OCI-LY1 (cell line): ENCODE measurements at regions not wholly inside any gene's neighbourhood (a gene's known extent, or its start where the extent isn't known, plus 50 kb on each side); places are given as distances from the start of the nearest gene placed in this dataset.

Experiments used
- H2AFZ ChIP-seq: fragments of 200-600 bp; sonication (generic), shearing (Covaris generic); 2 replicates; pipeline ENCODE4 v1.6.0; 2014; ENCODE audit warnings: antibody characterized with exemption, mild to moderate bottlenecking, low read length
- H3F3A ChIP-seq: fragments of 200-600 bp; sonication (generic), shearing (Covaris generic); 2 replicates; pipeline ENCODE4 v1.6.0; 2014; ENCODE audit warnings: mild to moderate bottlenecking, antibody characterized with exemption, low read length, moderate library complexity; ENCODE audit not compliant: insufficient read depth
- H3K27ac ChIP-seq: fragments of 200-600 bp; sonication (generic); 2 replicates; pipeline ENCODE4 v1.5.1; 2014; ENCODE audit warnings: low read length, mixed run types, mild to moderate bottlenecking, low read depth; ENCODE audit not compliant: poor library complexity, severe bottlenecking
- H3K27me3 ChIP-seq: fragments of 200-600 bp; sonication (generic); 2 replicates; pipeline ENCODE4 v1.6.0; 2014; ENCODE audit warnings: antibody characterized with exemption, mild to moderate bottlenecking, low read length, moderate library complexity; ENCODE audit not compliant: insufficient read depth
- H3K36me3 ChIP-seq: fragments of 200-600 bp; sonication (generic); 2 replicates; pipeline ENCODE4 v1.6.1; 2014; ENCODE audit warnings: mild to moderate bottlenecking, antibody characterized with exemption, low read length, moderate library complexity, mixed read lengths; ENCODE audit not compliant: insufficient read depth
- H3K4me1 ChIP-seq: fragments of 200-600 bp; sonication (generic); 2 replicates; pipeline ENCODE4 v1.5.1; 2014; ENCODE audit warnings: mild to moderate bottlenecking, low read length, moderate library complexity; ENCODE audit not compliant: insufficient read depth, severe bottlenecking
- H3K4me2 ChIP-seq: fragments of 200-600 bp; sonication (generic), shearing (Covaris generic); 2 replicates; pipeline ENCODE4 v1.6.1; 2014; ENCODE audit warnings: low read length
- H3K4me3 ChIP-seq: fragments of 200-600 bp; sonication (generic); 2 replicates; pipeline ENCODE4 v1.5.1; 2014; ENCODE audit warnings: low read length, low read depth, mild to moderate bottlenecking, mixed read lengths; ENCODE audit not compliant: poor library complexity, severe bottlenecking
- H3K79me2 ChIP-seq: fragments of 200-600 bp; shearing (Covaris generic); 2 replicates; pipeline ENCODE4 v1.6.1; 2016; ENCODE audit warnings: mixed run types, low read length, mixed read lengths; ENCODE audit not compliant: insufficient read depth
- H3K9ac ChIP-seq: fragments of 200-600 bp; sonication (generic), shearing (Covaris generic); 2 replicates; pipeline ENCODE4 v1.6.1; 2014; ENCODE audit warnings: mild to moderate bottlenecking, low read length, mixed read lengths
- H3K9me2 ChIP-seq: fragments of 200-600 bp; sonication (generic), shearing (Covaris generic); 2 replicates; pipeline ENCODE4 v1.6.1; 2014; ENCODE audit warnings: low read depth, mild to moderate bottlenecking, low read length, mixed read lengths
- H3K9me3 ChIP-seq: fragments of 200-600 bp; shearing (Covaris generic); 2 replicates; pipeline ENCODE4 v1.6.1; 2014; ENCODE audit warnings: low read length, mixed read lengths
- H4K20me1 ChIP-seq: fragments of 200-600 bp; sonication (generic), shearing (Covaris generic); 2 replicates; pipeline ENCODE4 v1.6.0; 2016; ENCODE audit warnings: mild to moderate bottlenecking, low read length; ENCODE audit not compliant: insufficient read depth
- EZH2 ChIP-seq: fragments of 200-600 bp; sonication (generic), shearing (Covaris generic); IDR thresholded peaks from 2 replicates; pipeline ENCODE4 v1.8.0; 2017; ENCODE audit warnings: borderline replicate concordance, mixed run types, mild to moderate bottlenecking, antibody characterized with exemption, low read length, moderate library complexity, mixed read lengths
- TF ChIP-seq, protein P1 (sequence below): fragments of 200-600 bp; sonication (generic), shearing (Covaris generic); IDR thresholded peaks from 2 replicates; pipeline ENCODE4 v1.5.1; 2017; ENCODE audit warnings: mild to moderate bottlenecking, antibody characterized with exemption, low read length, moderate library complexity, mixed read lengths

DNA sequence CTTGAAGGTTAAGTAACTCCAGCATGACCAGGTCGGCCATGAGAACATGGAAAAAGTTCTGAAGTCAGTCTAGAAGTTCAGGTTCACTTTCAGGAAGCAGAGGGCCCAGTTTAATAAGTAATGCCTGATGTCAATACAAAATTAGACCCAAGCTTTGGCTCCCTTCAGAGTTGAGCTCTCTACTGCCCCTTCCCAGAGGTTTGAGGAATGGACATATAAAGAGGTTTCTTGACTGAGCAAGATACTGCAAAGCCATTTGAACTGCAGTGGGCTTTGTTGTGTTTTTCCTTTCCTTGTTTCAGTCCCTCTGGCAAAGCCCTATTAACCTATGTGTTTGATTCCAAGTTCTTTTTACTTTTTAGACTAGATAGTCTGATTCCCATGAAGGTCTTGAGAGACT is 97.8 kb upstream of the PREP start:
- H3K27ac ChIP-seq, result no peak overlapping the region
- H3K9me3 ChIP-seq, result no peaks in the 10 kb centered on the region
- no peaks in the 10 kb centered on the region for H4K20me1 ChIP-seq
- TF ChIP-seq, protein P1, sequence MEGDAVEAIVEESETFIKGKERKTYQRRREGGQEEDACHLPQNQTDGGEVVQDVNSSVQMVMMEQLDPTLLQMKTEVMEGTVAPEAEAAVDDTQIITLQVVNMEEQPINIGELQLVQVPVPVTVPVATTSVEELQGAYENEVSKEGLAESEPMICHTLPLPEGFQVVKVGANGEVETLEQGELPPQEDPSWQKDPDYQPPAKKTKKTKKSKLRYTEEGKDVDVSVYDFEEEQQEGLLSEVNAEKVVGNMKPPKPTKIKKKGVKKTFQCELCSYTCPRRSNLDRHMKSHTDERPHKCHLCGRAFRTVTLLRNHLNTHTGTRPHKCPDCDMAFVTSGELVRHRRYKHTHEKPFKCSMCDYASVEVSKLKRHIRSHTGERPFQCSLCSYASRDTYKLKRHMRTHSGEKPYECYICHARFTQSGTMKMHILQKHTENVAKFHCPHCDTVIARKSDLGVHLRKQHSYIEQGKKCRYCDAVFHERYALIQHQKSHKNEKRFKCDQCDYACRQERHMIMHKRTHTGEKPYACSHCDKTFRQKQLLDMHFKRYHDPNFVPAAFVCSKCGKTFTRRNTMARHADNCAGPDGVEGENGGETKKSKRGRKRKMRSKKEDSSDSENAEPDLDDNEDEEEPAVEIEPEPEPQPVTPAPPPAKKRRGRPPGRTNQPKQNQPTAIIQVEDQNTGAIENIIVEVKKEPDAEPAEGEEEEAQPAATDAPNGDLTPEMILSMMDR, result no peak
- TF ChIP-seq EZH2, result no peak
- H3K9me2 ChIP-seq, result no peaks in the 10 kb centered on the region
- no peak overlapping the region for H2AFZ ChIP-seq
- no peak overlapping the region for H3K4me2 ChIP-seq
- H3K4me3 ChIP-seq, result no peak overlapping the region
- no peaks in the 10 kb centered on the region for H3K27me3 ChIP-seq
- no peaks in the 10 kb centered on the region for H3F3A ChIP-seq
- H3K4me1 ChIP-seq, result no peaks in the 10 kb centered on the region
- no peaks in the 10 kb centered on the region for H3K36me3 ChIP-seq
- H3K9ac ChIP-seq, result no peak overlapping the region
- H3K79me2 ChIP-seq, result no peaks in the 10 kb centered on the region

DNA sequence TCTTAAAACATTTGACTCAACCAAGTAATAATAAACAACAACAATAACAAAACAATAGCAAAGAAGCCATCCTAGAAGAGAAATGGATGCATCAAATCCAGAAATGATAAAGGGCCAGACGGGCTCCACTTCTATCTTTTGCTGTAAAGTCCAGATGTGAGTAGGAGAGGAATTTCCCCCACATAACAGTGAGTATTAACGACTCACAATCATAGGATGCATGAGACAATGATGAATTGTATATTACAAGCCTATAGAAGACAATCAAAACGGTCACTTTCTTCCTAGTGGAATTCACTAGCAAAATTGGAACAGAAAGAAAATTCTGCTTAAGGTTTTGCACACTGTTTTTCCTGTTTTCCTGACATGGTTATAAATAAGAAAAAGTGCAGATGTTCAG is 97.0 kb upstream of the PREP start:
- Histone ChIP-seq H3K4me1 (no peaks in the 10 kb centered on the region), H3K4me3 (no peak overlapping the region), H4K20me1 (no peaks in the 10 kb centered on the region), H2AFZ (no peak overlapping the region), H3K36me3 (no peaks in the 10 kb centered on the region), H3K4me2 (no peak overlapping the region), H3K9me3 (no peaks in the 10 kb centered on the region), H3K79me2 (no peaks in the 10 kb centered on the region), H3F3A (no peaks in the 10 kb centered on the region), H3K9ac (no peak overlapping the region), H3K27ac (no peak overlapping the region), H3K9me2 (no peaks in the 10 kb centered on the region), H3K27me3 (no peaks in the 10 kb centered on the region)
- TF ChIP-seq EZH2, result no peak
- TF ChIP-seq, protein P1, result no peak

DNA sequence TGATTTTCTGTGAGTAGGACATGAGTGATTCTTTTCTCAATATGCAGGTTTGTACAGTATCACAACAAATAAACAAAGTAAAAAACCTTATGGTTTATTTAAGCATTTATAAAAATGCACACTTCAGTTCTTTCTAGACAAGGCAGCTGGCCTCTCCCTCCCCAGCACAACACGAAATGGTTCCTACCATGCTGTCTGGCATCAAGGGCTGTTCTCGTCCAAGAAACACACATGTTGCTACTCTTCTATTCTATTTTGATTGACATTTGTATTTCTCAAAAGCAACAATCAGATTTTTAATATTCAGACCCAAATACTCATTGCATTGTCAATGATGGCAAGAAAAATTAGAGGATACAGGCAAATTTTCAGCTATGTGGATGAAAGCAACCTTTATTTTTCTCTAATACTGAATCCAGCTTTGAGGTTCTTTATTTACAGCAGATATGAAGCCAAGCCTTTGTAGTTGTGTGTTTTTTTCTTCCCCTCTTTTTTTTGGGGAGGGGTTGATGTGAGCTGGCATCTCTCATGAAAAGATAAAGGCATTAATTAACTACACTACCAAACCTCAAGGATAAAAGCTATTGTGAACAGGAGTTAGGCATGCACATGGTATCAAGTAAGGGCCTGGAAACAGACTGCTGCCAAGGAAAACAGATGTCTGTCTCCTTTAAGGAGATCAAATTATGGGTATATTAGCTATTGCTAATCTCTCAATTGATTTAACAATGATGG is 96.4 kb upstream of the PREP start:
- Histone ChIP-seq H3K27ac (no peak overlapping the region), H4K20me1 (no peaks in the 10 kb centered on the region), H3K9me3 (no peaks in the 10 kb centered on the region), H3K4me3 (no peak overlapping the region), H3K9ac (no peak overlapping the region), H3K4me2 (no peak overlapping the region), H3K27me3 (no peaks in the 10 kb centered on the region), H3K36me3 (no peaks in the 10 kb centered on the region), H3K9me2 (no peaks in the 10 kb centered on the region), H3K79me2 (no peaks in the 10 kb centered on the region), H3K4me1 (no peaks in the 10 kb centered on the region), H3F3A (no peaks in the 10 kb centered on the region), H2AFZ (no peak overlapping the region)
- TF ChIP-seq EZH2, result no peak
- TF ChIP-seq, protein P1, result no peak
